BE2C (cell line): ENCODE measurements at regions not wholly inside any gene's neighbourhood (a gene's known extent, or its start where the extent isn't known, plus 50 kb on each side); places are given as distances from the start of the nearest gene placed in this dataset.

Experiments
- DNase-seq: peaks from one replicate; pipeline ENCODE4 v3.0.0-alpha.2; 2020
- H3K27me3 ChIP-seq: fragments of 250-450 bp; sonication (Bioruptor Pico); 2 replicates; pipeline ENCODE4 v1.5.1; 2020; ENCODE audit warnings: mild to moderate bottlenecking
- H3K36me3 ChIP-seq: fragments of 250-450 bp; sonication (Bioruptor Pico); 2 replicates; pipeline ENCODE4 v1.5.1; 2020; ENCODE audit warnings: mild to moderate bottlenecking
- H3K4me1 ChIP-seq: fragments of 250-450 bp; sonication (Bioruptor Pico); 2 replicates; pipeline ENCODE4 v1.5.1; 2020
- H3K4me3 ChIP-seq: 2 replicates; pipeline ENCODE4 v1.5.1; 2011; ENCODE audit warnings: low read depth, low read length
- H3K9me3 ChIP-seq: fragments of 250-450 bp; sonication (Bioruptor Pico); 2 replicates; pipeline ENCODE4 v1.5.1; 2020
- TF ChIP-seq, protein P1 (sequence below): IDR thresholded peaks from 2 replicates; pipeline ENCODE4 v1.5.1; 2012; ENCODE audit warnings: mild to moderate bottlenecking, low read depth, low read length

DNA sequence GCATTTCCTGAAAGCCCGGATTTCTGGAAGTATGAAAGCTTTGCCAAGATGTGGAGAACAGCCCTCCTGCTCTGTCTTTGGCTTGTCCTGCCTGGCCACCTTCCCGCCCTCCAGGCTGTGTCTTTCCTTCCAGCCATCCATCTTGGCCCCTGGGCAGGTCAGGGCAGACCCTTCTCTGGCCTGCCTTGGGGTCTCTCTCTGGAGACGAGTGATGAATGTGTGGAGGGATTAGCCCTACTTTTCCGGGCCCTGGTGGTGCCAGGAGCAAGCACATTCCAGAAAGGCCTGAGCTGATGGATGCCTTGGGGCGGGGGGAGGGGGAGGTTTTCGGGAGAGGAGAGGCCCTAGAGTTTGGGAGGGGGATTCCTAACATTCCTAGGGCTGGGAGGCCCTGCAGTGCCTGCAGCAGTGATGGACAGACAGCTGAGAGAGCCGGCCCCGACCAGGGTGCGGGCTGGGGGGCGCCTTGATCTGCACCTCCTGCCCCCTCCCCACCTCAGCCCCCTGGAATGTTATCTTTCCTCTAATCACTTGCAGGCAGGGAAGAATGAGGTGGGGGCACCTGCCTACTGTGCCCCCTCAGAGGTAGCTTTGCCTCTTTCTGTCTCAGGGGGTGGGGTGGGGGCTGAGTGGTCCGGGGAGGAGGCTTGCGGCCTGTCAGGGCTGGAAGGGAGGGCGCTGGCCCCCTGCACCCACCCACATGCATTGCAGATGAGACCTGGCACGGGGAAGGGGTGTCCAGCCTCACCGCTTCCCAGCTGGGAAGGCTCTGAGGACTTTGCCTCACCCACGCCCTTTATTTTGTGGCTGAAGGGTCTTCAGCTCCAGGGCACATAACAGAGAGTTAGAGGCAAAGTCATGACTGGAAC lies 156.2 kb downstream of the DDX1 start:
- Histone ChIP-seq H3K27me3 (no peaks in the 10 kb centered on the region), H3K4me3 (no peak overlapping the region), H3K4me1 (no peaks in the 10 kb centered on the region), H3K9me3 (no peaks in the 10 kb centered on the region), H3K36me3 (no peaks in the 10 kb centered on the region)
- TF ChIP-seq, protein P1, sequence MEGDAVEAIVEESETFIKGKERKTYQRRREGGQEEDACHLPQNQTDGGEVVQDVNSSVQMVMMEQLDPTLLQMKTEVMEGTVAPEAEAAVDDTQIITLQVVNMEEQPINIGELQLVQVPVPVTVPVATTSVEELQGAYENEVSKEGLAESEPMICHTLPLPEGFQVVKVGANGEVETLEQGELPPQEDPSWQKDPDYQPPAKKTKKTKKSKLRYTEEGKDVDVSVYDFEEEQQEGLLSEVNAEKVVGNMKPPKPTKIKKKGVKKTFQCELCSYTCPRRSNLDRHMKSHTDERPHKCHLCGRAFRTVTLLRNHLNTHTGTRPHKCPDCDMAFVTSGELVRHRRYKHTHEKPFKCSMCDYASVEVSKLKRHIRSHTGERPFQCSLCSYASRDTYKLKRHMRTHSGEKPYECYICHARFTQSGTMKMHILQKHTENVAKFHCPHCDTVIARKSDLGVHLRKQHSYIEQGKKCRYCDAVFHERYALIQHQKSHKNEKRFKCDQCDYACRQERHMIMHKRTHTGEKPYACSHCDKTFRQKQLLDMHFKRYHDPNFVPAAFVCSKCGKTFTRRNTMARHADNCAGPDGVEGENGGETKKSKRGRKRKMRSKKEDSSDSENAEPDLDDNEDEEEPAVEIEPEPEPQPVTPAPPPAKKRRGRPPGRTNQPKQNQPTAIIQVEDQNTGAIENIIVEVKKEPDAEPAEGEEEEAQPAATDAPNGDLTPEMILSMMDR, result no peak
- DNase-seq, result no peak

DNA sequence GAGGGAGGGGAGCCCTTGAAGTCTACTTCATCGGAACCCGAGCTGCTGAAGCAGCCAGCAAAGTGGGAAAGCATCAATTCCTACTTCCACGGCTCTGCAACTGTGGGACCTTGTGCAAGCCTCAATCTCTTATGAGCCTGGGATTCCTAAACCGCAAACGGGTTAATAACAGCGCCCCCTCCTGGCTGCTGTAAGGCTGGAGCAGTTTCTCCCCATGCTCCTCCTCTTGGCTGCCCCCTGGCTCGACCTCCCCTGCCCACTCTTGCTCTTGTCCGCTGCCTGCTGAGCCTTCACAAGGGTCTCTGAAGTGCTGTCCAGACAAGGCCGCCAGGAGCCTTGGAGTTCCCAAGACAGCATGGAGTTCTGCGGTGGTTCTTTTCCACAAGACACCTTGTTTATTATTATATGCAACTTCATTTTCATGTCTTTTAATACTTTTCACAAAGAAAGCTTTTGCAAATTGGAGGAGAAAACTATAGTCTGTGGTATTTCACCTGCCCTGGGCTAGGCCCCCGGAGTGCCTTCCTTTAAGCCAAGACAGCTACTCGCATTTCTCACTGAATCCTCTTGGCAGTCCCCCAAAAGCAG lies 157.2 kb downstream of the DDX1 start:
- Histone ChIP-seq H3K4me1 (no peaks in the 10 kb centered on the region), H3K27me3 (no peaks in the 10 kb centered on the region), H3K36me3 (no peaks in the 10 kb centered on the region), H3K9me3 (no peaks in the 10 kb centered on the region), H3K4me3 (no peak overlapping the region)
- peak; percentile 47 for DNase-seq
- TF ChIP-seq, protein P1, result peak; percentile 48

DNA sequence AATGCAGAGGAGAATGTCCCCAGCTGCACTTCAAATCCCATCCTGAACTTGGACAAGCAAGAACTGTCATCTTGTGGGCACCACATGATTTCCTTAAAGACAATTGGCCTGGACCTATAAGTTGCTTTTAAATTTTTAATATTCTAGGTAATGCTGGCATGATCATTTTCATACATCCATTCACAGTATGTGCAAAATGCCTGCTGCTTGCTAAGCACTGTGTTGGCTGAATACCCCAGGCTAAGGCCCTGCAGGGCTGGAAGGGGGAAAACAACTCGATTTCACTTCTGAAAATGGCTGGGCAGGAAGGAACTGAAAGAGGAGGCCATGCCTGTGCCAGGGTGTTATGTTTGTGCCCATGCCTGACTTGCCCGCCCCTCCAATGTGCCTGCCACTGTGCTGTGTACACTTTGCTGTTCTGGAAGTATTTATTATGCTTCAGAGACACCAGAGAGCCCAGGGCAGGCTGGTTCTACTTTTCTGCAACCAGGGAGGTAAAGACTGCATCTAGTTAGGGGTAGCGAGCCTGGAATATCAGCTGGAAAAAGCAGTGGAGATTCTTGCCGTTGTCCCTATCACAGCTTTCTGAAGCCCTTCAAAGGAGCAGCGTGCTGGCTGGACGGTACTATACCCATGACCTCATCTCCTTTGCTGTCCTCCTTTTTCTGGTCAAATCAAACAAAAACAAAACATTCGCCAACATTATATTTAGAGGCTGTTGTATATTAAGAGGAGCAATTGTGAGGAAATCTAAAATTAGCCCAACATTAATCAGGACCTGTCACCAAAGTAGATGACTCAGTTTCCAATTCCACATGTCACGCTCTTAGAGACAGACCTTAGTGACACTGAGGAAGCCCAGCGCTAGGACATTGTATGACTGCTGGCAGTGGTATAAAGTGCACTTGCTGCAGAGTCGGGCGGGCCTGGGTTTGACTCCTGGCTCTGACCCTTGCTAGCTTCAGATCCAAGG lies 158.1 kb downstream of the DDX1 start:
- Histone ChIP-seq H3K36me3 (no peaks in the 10 kb centered on the region), H3K4me3 (no peak overlapping the region), H3K27me3 (no peaks in the 10 kb centered on the region), H3K9me3 (no peaks in the 10 kb centered on the region), H3K4me1 (no peaks in the 10 kb centered on the region)
- TF ChIP-seq, protein P1, result no peak
- no peak for DNase-seq

DNA sequence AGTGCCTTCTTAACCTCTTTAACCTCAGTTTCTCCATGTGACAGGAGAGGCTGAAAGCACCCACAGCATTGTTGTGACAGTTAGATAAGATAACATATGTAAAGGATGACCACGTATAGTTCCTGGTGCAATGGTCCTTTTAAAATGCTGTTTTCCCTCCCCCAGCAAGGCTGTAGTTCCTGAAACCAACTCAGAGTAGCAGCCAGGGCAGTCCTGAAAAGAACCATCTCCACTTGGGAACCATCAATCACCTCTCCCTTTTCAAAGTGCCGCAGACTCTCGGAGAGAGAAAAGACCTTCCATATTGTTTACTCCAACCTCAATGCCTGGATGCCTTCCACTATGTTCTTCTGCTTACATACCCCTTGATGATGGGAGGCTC lies 158.8 kb downstream of the DDX1 start:
- TF ChIP-seq, protein P1, result no peak
- Histone ChIP-seq H3K36me3 (no peaks in the 10 kb centered on the region), H3K9me3 (no peaks in the 10 kb centered on the region), H3K4me1 (no peaks in the 10 kb centered on the region), H3K4me3 (no peak overlapping the region), H3K27me3 (no peaks in the 10 kb centered on the region)
- DNase-seq, result no peak

DNA sequence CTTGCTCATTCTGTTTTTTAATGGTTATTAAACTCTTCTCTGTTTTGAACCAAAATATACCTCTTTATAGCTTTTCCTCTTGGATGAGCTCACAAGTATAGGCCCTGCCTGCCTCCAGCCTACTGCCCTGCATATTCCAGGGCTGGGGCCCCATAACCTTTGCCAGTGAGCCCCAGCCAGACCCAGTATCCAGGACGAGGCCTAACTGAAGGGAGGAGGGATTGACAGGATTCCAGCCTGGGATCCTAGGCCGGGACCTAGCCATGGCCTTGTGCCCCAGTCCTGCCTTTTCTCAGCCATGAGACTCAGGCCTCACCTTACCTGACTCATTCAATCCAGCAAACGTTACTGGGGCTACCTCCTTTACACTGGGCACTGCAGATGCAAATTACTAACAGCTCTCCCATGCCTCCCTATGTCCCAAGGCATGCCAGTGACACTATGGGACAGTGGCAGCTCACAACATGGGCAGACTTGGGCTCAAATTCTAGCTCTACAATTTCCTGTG lies 159.2 kb downstream of the DDX1 start:
- Histone ChIP-seq H3K27me3 (no peaks in the 10 kb centered on the region), H3K9me3 (no peaks in the 10 kb centered on the region), H3K4me1 (no peaks in the 10 kb centered on the region), H3K4me3 (no peak overlapping the region), H3K36me3 (no peaks in the 10 kb centered on the region)
- TF ChIP-seq, protein P1, result no peak
- no peak for DNase-seq
